ENCODE measurements at regions not wholly inside any gene's neighbourhood (a gene's known extent, or its start where the extent isn't known, plus 50 kb on each side); places are given as distances from the start of the nearest gene placed in this dataset.
A peak's percentile ranks its signal among the peaks of the same experiment; 100 is the strongest.
"Not testable (repeated sequence)": the region's sequence is repeated elsewhere in the genome, so short reads cannot be mapped to it uniquely, and the experiment has no call there.

- DNase-seq: no peak
Measured at GRCh38 chr9:120338340-120338739, 241.6 kb downstream of the CDK5RAP2 start.

GRCh38 chr9:120337131-120337530 lies 242.8 kb downstream of the CDK5RAP2 start:
- no peak for DNase-seq

GRCh38 chr9:120336753-120337090 lies 243.2 kb downstream of the CDK5RAP2 start:
- DNase-seq: no peak

- DNase-seq: no peak
Measured at GRCh38 chr9:120336021-120336752, 243.8 kb downstream of the CDK5RAP2 start.

GRCh38 chr9:120331913-120332312 lies 248.1 kb downstream of the CDK5RAP2 start:
- no peak for DNase-seq

- DNase-seq: no peak
Measured at GRCh38 chr9:120330031-120330430, 249.9 kb downstream of the CDK5RAP2 start.

GRCh38 chr9:120327322-120327721 lies 252.6 kb downstream of the CDK5RAP2 start:
- no peak for DNase-seq

GRCh38 chr9:120326049-120326693 lies 253.8 kb downstream of the CDK5RAP2 start:
- DNase-seq: no peak

- DNase-seq: peak; percentile 59
Measured at GRCh38 chr9:120324996-120325642, 254.8 kb downstream of the CDK5RAP2 start.

- no peak for DNase-seq
Measured at GRCh38 chr9:120324461-120324860, 255.5 kb downstream of the CDK5RAP2 start.

GRCh38 chr9:120323125-120323524 lies 256.8 kb downstream of the CDK5RAP2 start:
- no peak for DNase-seq

- DNase-seq: no peak
Measured at GRCh38 chr9:120319452-120319851, 260.5 kb downstream of the CDK5RAP2 start.

- DNase-seq: no peak
Measured at GRCh38 chr9:120315154-120315553, 264.8 kb downstream of the CDK5RAP2 start.

- no peak for DNase-seq
Measured at GRCh38 chr9:120312031-120312430, 267.9 kb downstream of the CDK5RAP2 start.

- DNase-seq: no peak
Measured at GRCh38 chr9:120310035-120310434, 269.9 kb downstream of the CDK5RAP2 start.

GRCh38 chr9:120308495-120308894 lies 271.5 kb downstream of the CDK5RAP2 start:
- DNase-seq: peak; percentile 65

- DNase-seq: no peak
Measured at GRCh38 chr9:120307599-120307998, 272.4 kb downstream of the CDK5RAP2 start.

GRCh38 chr9:120306561-120306960 lies 273.4 kb downstream of the CDK5RAP2 start:
- DNase-seq: no peak

GRCh38 chr9:120306088-120306487 lies 273.9 kb downstream of the CDK5RAP2 start:
- DNase-seq: no peak

- DNase-seq: not testable (repeated sequence)
Measured at GRCh38 chr9:120304896-120305295, 275.1 kb downstream of the CDK5RAP2 start.

GRCh38 chr9:120303519-120303918 lies 276.4 kb downstream of the CDK5RAP2 start:
- no peak for DNase-seq

- no peak for DNase-seq
Measured at GRCh38 chr9:120299785-120300184, 280.2 kb downstream of the CDK5RAP2 start.

- no peak for DNase-seq
Measured at GRCh38 chr9:120294003-120294402, 286.0 kb downstream of the CDK5RAP2 start.

- no peak for DNase-seq
Measured at GRCh38 chr9:120292606-120293005, 287.4 kb downstream of the CDK5RAP2 start.
